Brain pericyte (primary cell): ENCODE measurements at regions not wholly inside any gene's neighbourhood (a gene's known extent, or its start where the extent isn't known, plus 50 kb on each side); places are given as distances from the start of the nearest gene placed in this dataset.

Experiments
- DNase-seq: peaks from one replicate; pipeline ENCODE4 v3.0.0-alpha.2; 2012; ENCODE audit warnings: low read depth, low spot score

- no peak for DNase-seq
Measured at GRCh38 chr6:91653076-91653723, 1066.3 kb upstream of the MAP3K7 start.

DNA sequence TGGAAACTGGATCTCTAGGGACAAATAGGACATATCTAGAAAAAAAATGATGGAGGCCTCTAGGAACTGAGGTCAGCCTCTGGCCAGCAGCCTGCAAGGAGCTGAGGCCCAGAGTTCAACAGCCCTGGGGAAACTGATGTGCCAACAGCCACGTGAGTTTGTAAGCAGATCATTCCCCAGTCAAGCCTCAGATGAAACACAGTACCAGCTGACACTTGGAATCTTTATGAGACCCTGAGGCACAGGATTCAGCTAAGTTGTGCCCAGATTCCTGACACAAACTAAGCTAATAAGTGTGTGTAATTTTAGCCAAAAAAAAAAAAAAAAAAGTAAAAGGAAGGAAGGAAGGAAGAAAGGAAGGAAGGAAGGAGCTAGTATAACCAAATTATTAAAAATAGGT lies 1059.8 kb upstream of the MAP3K7 start:
- no peak for DNase-seq

DNA sequence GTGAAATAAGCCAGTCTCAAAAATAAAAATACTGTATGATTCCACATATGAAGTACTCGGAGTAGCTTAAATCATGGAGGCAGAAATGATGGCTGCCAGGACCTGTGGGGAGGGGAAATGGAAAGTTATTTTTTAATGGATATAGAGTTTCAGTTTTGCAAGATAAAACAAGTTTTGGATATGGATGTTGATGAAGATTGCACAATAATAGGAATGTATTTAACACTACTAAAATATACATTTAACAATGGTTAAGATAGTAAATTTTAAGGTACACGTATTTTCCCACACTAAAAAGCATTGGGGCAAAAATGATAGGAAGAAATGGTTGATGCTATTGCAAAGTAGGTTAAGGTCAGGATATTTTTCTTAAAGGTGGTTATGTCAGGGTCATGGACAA lies 1058.9 kb upstream of the MAP3K7 start:
- no peak for DNase-seq

DNA sequence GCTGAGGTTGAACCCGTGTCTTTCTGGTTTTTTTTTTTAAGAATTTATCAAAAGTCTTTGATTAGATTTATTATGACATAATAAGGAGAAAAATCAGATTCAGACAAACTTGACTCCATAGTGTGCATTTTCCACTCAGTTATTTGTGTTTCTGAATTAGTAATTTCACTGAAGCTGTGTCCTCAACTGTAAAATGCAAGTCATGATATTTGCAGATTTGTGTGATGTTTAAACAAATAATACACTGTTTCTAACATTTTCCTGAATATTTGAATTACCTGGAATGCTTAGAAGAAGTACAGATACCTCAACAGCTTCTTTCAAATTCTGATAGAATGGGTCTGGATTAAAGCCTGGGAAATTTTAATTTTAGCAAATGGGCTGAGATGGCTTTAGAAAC lies 1050.3 kb upstream of the MAP3K7 start:
- DNase-seq: no peak

GRCh38 chr6:91634791-91635190 lies 1047.9 kb upstream of the MAP3K7 start:
- DNase-seq: no peak

DNA sequence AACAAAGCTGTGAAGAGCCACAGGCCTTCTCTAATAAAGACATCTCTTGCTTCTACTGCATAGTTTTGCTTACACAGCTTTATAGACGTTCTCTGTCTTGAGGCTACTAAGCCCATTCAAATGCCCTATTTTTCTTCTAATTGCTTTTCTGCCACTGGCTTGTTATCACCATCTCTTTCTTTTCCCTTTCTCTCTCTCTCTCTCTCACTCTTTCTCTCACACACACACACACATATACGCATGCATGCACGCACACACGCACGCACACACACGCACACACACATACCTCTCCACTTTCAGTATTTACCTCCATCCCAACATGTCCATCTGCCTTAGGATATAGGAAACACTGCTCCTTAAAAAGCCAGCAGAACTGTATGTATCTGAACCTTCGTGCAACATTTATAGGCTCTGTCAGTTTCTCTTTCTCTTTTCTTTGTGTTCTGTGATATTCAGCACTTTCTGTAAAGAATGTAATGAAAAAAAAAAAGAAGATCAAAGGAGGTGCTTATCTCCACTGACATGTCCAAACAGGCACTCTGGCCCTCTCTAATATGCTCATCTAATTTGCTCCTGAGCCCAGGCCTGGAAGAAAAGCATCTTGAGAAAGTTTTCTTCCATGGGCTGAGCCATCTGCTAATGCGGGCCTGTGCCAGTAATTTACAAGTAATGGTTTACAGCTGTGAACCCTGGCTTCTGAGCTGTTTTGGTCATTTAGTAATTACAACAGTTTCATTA lies 1046.7 kb upstream of the MAP3K7 start:
- no peak for DNase-seq

GRCh38 chr6:91632308-91632707 lies 1045.4 kb upstream of the MAP3K7 start:
- no peak for DNase-seq

DNA sequence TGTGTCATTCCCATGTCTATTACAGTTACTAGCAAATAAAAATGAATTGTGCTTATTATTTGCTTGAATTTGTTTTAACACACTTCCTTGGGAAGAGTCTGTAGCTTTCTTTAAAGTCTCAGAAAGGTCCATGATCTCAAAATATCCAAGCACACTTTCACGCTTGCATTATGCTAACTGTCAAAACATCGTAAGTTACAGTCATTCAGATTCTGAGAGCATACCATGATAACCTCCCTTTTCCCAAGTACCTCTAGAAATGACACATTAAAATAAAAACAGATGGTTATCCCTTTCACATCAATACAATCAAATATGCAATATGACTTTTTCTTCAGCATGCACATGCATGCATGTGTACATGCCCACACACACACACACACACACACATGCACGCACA lies 1044.4 kb upstream of the MAP3K7 start:
- DNase-seq: no peak

- no peak for DNase-seq
Measured at GRCh38 chr6:91626911-91627310, 1040.0 kb upstream of the MAP3K7 start.

DNA sequence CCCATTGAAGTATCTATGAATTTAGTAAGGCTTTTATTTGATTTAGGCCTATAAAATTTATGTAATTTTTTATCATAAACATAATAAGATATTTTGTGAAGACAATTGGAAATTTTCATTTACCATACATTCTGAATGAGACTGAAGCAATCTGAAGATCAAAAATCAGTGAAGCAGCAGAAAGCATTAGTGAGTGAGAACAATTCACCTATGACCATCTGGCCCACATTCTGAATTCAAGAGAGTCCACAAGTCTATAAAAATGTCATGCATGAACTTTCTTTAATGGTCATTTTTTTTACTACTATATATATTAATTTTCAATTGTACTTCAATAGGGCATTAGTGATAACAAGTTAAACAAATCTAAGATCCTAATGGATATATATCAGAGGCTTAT lies 1026.6 kb upstream of the MAP3K7 start:
- no peak for DNase-seq

- DNase-seq: no peak
Measured at GRCh38 chr6:91611190-91611589, 1024.3 kb upstream of the MAP3K7 start.

DNA sequence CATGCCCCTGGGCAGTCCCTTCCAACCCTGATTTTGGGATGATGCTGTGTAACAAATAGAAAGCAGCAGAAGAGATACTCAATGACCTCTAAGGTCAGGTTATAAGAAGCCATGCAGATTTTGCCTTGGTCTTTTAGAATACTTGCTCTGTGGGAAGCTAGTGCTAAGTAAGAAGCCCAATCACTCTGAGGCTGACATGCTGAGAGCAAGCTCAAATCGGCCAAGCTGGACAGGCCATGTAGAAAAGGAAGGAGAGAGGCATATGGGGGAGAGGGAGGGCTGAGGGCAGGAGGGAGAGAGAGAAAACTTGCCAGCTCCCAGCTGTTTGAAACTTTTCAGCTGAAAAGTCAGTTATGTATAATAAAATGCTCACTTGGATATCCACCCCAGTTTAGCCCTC lies 1021.6 kb upstream of the MAP3K7 start:
- peak; percentile 41 for DNase-seq

GRCh38 chr6:91606148-91606901 lies 1019.5 kb upstream of the MAP3K7 start:
- no peak for DNase-seq

DNA sequence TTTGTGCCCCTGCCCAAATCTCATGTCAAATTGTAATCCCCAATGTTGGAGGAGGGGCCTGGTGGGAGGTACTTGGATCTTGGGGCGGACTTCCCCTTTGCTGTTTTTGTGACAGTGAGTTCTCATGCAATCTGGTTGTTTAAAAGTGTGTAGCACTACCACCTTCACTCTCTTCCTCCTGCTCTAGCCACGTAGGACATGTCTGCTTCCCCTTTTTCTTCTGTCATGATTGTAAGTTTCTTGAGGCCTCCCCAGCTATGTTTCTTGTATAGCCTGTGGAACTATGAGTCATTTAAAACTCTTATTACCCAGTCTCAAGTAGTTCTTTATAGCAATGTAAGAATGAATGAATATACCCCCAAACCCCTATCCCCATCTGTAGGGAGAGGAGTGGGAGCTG lies 1013.7 kb upstream of the MAP3K7 start:
- DNase-seq: no peak

- no peak for DNase-seq
Measured at GRCh38 chr6:91590191-91590590, 1003.3 kb upstream of the MAP3K7 start.

DNA sequence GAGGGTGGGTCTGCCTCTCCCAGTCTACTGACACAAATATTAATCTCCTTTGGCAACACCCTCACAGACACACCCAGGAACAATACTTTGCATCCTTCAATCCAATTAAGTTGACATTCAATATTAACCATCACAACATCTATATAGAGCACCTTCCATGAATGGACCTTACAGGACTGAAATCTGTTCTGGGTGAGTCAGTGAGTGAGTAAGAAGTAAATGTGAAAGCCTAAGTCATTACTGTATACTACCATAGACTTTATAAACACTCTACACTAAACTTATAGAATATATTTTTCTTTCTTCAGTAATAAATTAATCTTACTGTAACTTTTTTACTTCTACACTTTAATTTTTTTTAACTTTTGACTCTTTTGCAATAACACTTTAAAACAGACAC lies 993.8 kb upstream of the MAP3K7 start:
- DNase-seq: no peak

DNA sequence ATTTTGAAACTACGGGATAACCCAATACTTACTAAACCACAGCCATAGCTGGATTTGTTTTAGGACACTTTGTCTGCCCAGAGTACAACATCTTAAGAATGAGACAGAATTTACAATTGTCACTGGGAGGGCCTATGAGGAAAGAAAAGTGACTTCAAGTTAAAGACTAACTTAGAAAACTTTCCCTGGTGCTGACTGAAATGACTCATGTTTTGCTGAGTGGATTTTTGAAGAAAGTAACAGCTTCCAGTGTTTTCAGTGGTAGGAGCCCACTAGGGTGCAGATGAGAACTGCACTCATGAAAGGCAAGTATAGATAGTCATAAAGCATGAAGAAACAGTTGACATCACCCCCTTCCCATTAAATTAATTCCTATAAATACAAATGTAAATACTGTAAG lies 988.2 kb upstream of the MAP3K7 start:
- DNase-seq: no peak

DNA sequence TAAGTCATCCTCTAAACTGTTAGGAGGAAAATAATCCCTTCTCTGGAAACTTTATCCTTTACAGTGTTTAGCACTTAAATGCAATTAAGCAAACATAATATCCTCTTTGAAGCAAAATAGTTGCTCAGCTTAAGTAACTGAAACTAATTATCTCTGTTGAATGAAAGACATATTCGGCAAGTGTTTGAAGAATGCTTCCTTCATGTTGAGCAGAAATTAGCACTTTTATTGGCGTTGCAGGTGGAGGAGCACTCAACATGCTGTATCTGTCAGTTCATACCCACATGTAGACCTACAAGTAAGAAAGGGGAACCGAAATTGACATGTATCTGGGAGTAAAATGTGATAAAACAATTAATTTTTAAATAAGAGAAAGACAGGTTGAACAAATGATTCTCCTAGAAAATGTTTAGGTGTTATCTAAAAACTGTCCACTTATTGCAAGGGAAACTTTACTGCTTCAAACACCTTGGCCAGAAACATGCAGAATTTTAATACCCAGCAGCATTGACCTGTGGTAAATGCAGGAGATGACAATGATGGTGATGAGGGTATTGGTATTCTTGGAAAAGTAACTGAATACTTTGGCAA lies 987.0 kb upstream of the MAP3K7 start:
- DNase-seq: no peak

DNA sequence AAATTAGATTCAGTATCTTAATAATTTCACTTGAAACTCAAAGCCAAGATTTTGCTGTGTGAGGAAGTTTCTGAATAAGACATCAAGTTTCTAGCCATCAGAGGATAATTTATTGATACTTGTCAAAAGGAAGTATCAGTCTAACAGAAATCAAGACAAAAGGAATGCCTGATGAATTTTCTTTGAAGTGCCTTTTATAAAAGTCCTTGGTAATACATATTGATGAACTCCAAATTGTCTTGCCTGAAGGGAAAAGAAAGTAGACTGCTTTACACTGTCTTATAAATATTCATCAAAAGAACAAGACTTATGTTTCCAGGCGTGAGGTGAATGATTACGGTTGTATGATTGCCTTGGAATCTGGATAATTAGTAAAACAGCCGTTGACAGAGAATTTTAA lies 986.0 kb upstream of the MAP3K7 start:
- no peak for DNase-seq

DNA sequence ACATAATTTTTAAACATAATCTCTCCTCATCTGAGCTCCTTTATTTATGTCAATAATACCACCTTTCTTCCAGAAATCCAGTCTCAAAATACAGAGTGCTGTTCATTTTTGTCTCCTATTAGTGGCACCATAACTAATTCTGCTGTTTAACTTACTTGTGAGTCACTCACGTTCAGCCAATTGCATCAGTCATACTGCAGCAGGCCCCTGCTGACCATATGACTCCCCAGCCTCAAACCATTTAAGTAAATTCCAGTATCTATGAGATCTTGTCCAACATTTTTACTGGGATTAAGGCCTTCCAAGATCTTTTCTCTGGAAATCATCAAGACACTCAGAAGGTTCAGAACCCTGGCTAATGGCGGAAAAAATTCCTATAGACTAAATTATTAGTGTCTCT lies 982.2 kb upstream of the MAP3K7 start:
- DNase-seq: no peak

GRCh38 chr6:91566467-91566866 lies 979.6 kb upstream of the MAP3K7 start:
- DNase-seq: no peak

DNA sequence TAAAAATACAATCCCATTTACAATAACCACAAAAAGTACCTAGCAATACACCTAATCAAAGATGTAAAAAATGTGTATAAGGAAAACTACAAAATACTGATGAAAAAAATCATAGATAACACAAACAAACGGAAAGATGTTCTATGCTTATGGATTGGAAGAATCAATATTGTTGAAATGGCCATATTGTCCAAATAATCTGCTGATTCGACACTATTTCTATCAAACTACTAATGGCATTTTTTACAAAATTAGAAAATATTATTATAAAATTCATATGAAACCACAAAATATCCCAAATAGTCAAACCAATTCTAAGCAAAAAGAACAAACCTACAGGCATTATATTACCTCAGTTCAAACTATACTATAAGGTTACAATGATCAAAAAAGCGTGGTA lies 978.3 kb upstream of the MAP3K7 start:
- DNase-seq: no peak

- DNase-seq: no peak
Measured at GRCh38 chr6:91562955-91563354, 976.1 kb upstream of the MAP3K7 start.
